NOMO-1 treated with DMSO at 0.1 percent for 48 hours (cell line): ENCODE measurements at regions not wholly inside any gene's neighbourhood (a gene's known extent, or its start where the extent isn't known, plus 50 kb on each side); places are given as distances from the start of the nearest gene placed in this dataset.
A peak's percentile ranks its signal among the peaks of the same experiment; 100 is the strongest.

Experiments used
- DNase-seq: peaks from one replicate; lab custom pipeline; 2025; ENCODE audit not compliant: unreplicated experiment; lab: John Stamatoyannopoulos, UW

- DNase-seq: peak; percentile 93
Observed at GRCh38 chr21:16863362-16863905, 649.4 kb upstream of the CXADR start.

GRCh38 chr21:16863908-16864307 lies 648.9 kb upstream of the CXADR start:
- DNase-seq: no peak

GRCh38 chr21:16865632-16866031 lies 647.2 kb upstream of the CXADR start:
- no peak for DNase-seq

GRCh38 chr21:16866851-16867250 lies 646.0 kb upstream of the CXADR start:
- no peak for DNase-seq

- peak; percentile 91 for DNase-seq
Observed at GRCh38 chr21:16870103-16870502, 642.7 kb upstream of the CXADR start.

- no peak for DNase-seq
Observed at GRCh38 chr21:16872616-16873015, 640.2 kb upstream of the CXADR start.

GRCh38 chr21:16873176-16873575 lies 639.7 kb upstream of the CXADR start:
- no peak for DNase-seq

GRCh38 chr21:16873596-16873995 lies 639.2 kb upstream of the CXADR start:
- DNase-seq: no peak

- no peak for DNase-seq
Observed at GRCh38 chr21:16879479-16879878, 633.4 kb upstream of the CXADR start.

GRCh38 chr21:16891821-16892220 lies 621.0 kb upstream of the CXADR start:
- DNase-seq: no peak

GRCh38 chr21:16900685-16901084 lies 612.2 kb upstream of the CXADR start:
- DNase-seq: no peak

- no peak for DNase-seq
Observed at GRCh38 chr21:16908077-16908476, 604.8 kb upstream of the CXADR start.

GRCh38 chr21:16910435-16911165 lies 602.2 kb upstream of the CXADR start:
- DNase-seq: no peak

GRCh38 chr21:16911166-16911607 lies 601.7 kb upstream of the CXADR start:
- no peak for DNase-seq

GRCh38 chr21:16912075-16912474 lies 600.8 kb upstream of the CXADR start:
- no peak for DNase-seq

- no peak for DNase-seq
Observed at GRCh38 chr21:16913010-16913409, 599.8 kb upstream of the CXADR start.

- no peak for DNase-seq
Observed at GRCh38 chr21:16928439-16928838, 584.4 kb upstream of the CXADR start.

GRCh38 chr21:16932314-16932713 lies 580.5 kb upstream of the CXADR start:
- no peak for DNase-seq

- no peak for DNase-seq
Observed at GRCh38 chr21:16942703-16943102, 570.1 kb upstream of the CXADR start.

- no peak for DNase-seq
Observed at GRCh38 chr21:16943231-16943630, 569.6 kb upstream of the CXADR start.

GRCh38 chr21:16945580-16945979 lies 567.3 kb upstream of the CXADR start:
- no peak for DNase-seq

GRCh38 chr21:16956824-16957223 lies 556.0 kb upstream of the CXADR start:
- no peak for DNase-seq

GRCh38 chr21:16965424-16965823 lies 547.4 kb upstream of the CXADR start:
- no peak for DNase-seq
